ENCODE measurements at regions not wholly inside any gene's neighbourhood (a gene's known extent, or its start where the extent isn't known, plus 50 kb on each side); places are given as distances from the start of the nearest gene placed in this dataset.

- H3K4me1 ChIP-seq (ENCODE audit: low read depth, poor library complexity, severe bottlenecking) = no peaks in the 10 kb centered on the region
- no peaks in the 10 kb centered on the region for H4K20me1 ChIP-seq (ENCODE audit: insufficient read depth)
- TF ChIP-seq CTCF (conservative IDR thresholded peaks at IDR 0.05; ENCODE audit: low read depth, low read length) = no peak
- no peaks in the 10 kb centered on the region for H3K79me2 ChIP-seq (ENCODE audit: insufficient read depth, low read depth)
- H3K36me3 ChIP-seq (ENCODE audit: insufficient read depth) = no peaks in the 10 kb centered on the region
- no peak overlapping the region for H3K27ac ChIP-seq
- no peak overlapping the region for H2AFZ ChIP-seq (ENCODE audit: low read depth)
- no peaks in the 10 kb centered on the region for H3K27me3 ChIP-seq (ENCODE audit: insufficient read depth, low read depth)
- no peak overlapping the region for H3K4me3 ChIP-seq (IDR thresholded peaks at IDR 0.05; ENCODE audit: insufficient read depth, low read depth, low read length)
- H3K9ac ChIP-seq = no peak overlapping the region
- no peak overlapping the region for H3K4me2 ChIP-seq
Observed at GRCh38 chr3:152709659-152710058, 125.3 kb upstream of the P2RY1 start.

GRCh38 chr3:152710549-152710948 is 124.4 kb upstream of the P2RY1 start:
- Histone ChIP-seq H3K27me3 (ENCODE audit: insufficient read depth, low read depth) (no peaks in the 10 kb centered on the region), H4K20me1 (ENCODE audit: insufficient read depth) (no peaks in the 10 kb centered on the region), H3K36me3 (ENCODE audit: insufficient read depth) (no peaks in the 10 kb centered on the region), H3K4me1 (ENCODE audit: low read depth, poor library complexity, severe bottlenecking) (no peaks in the 10 kb centered on the region), H3K4me2 (no peak overlapping the region), H3K4me3 (IDR thresholded peaks at IDR 0.05; ENCODE audit: insufficient read depth, low read depth, low read length) (no peak overlapping the region), H3K9ac (no peak overlapping the region), H3K79me2 (ENCODE audit: insufficient read depth, low read depth) (no peaks in the 10 kb centered on the region), H2AFZ (ENCODE audit: low read depth) (no peak overlapping the region), H3K27ac (no peak overlapping the region)
- TF ChIP-seq CTCF (conservative IDR thresholded peaks at IDR 0.05; ENCODE audit: low read depth, low read length) = no peak

- Histone ChIP-seq H3K27ac (no peak overlapping the region), H3K9ac (no peak overlapping the region), H3K4me3 (IDR thresholded peaks at IDR 0.05; ENCODE audit: insufficient read depth, low read depth, low read length) (no peak overlapping the region), H3K36me3 (ENCODE audit: insufficient read depth) (no peaks in the 10 kb centered on the region), H3K4me1 (ENCODE audit: low read depth, poor library complexity, severe bottlenecking) (no peaks in the 10 kb centered on the region), H3K4me2 (no peak overlapping the region), H3K27me3 (ENCODE audit: insufficient read depth, low read depth) (no peaks in the 10 kb centered on the region), H4K20me1 (ENCODE audit: insufficient read depth) (no peaks in the 10 kb centered on the region), H2AFZ (ENCODE audit: low read depth) (no peak overlapping the region), H3K79me2 (ENCODE audit: insufficient read depth, low read depth) (no peaks in the 10 kb centered on the region)
- TF ChIP-seq CTCF (conservative IDR thresholded peaks at IDR 0.05; ENCODE audit: low read depth, low read length) = no peak
Observed at GRCh38 chr3:152713989-152714388, 120.9 kb upstream of the P2RY1 start.

- no peak overlapping the region for H3K27ac ChIP-seq
Observed at GRCh38 chr3:152714507-152714906, 120.4 kb upstream of the P2RY1 start.

More at GRCh38 chr3:152714507-152714906, 120.4 kb upstream of the P2RY1 start:
- H3K36me3 ChIP-seq (ENCODE audit: insufficient read depth) = no peaks in the 10 kb centered on the region
- no peak overlapping the region for H3K4me3 ChIP-seq (IDR thresholded peaks at IDR 0.05; ENCODE audit: insufficient read depth, low read depth, low read length)
- no peaks in the 10 kb centered on the region for H4K20me1 ChIP-seq (ENCODE audit: insufficient read depth)
- no peak overlapping the region for H3K4me2 ChIP-seq
- no peak overlapping the region for H3K9ac ChIP-seq
- no peaks in the 10 kb centered on the region for H3K27me3 ChIP-seq (ENCODE audit: insufficient read depth, low read depth)
- no peak for TF ChIP-seq CTCF (conservative IDR thresholded peaks at IDR 0.05; ENCODE audit: low read depth, low read length)
- H3K4me1 ChIP-seq (ENCODE audit: low read depth, poor library complexity, severe bottlenecking) = no peaks in the 10 kb centered on the region
- H2AFZ ChIP-seq (ENCODE audit: low read depth) = no peak overlapping the region
- H3K79me2 ChIP-seq (ENCODE audit: insufficient read depth, low read depth) = no peaks in the 10 kb centered on the region
